ENCODE measurements at regions not wholly inside any gene's neighbourhood (a gene's known extent, or its start where the extent isn't known, plus 50 kb on each side); places are given as distances from the start of the nearest gene placed in this dataset.

GRCh38 chr5:158074992-158075769 is 216.2 kb upstream of the CLINT1 start:
- peak overlapping the region; percentile 43 for H3K4me3 ChIP-seq (ENCODE audit: low read length)
- DNase-seq (ENCODE audit: low read depth), result no peak
- peak; percentile 94 for TF ChIP-seq CTCF (conservative IDR thresholded peaks at IDR 0.05; ENCODE audit: low read depth, low read length)

- TF ChIP-seq CTCF (conservative IDR thresholded peaks at IDR 0.05; ENCODE audit: low read depth, low read length), result no peak
- DNase-seq (ENCODE audit: low read depth), result no peak
- H3K4me3 ChIP-seq (ENCODE audit: low read length), result no peak overlapping the region
Observed at GRCh38 chr5:158074597-158074991, 215.6 kb upstream of the CLINT1 start.

GRCh38 chr5:158070859-158071258 is 211.9 kb upstream of the CLINT1 start:
- no peak overlapping the region for H3K4me3 ChIP-seq (ENCODE audit: low read length)
- no peak for DNase-seq (ENCODE audit: low read depth)
- TF ChIP-seq CTCF (conservative IDR thresholded peaks at IDR 0.05; ENCODE audit: low read depth, low read length), result no peak

- DNase-seq (ENCODE audit: low read depth), result no peak
- TF ChIP-seq CTCF (conservative IDR thresholded peaks at IDR 0.05; ENCODE audit: low read depth, low read length), result no peak
- no peak overlapping the region for H3K4me3 ChIP-seq (ENCODE audit: low read length)
Observed at GRCh38 chr5:158069838-158070237, 210.9 kb upstream of the CLINT1 start.

GRCh38 chr5:158068964-158069363 is 210.0 kb upstream of the CLINT1 start:
- TF ChIP-seq CTCF (conservative IDR thresholded peaks at IDR 0.05; ENCODE audit: low read depth, low read length), result no peak
- DNase-seq (ENCODE audit: low read depth), result no peak
- H3K4me3 ChIP-seq (ENCODE audit: low read length), result no peak overlapping the region

GRCh38 chr5:158066076-158066475 is 207.1 kb upstream of the CLINT1 start:
- no peak for TF ChIP-seq CTCF (conservative IDR thresholded peaks at IDR 0.05; ENCODE audit: low read depth, low read length)
- H3K4me3 ChIP-seq (ENCODE audit: low read length), result no peak overlapping the region
- no peak for DNase-seq (ENCODE audit: low read depth)

All from retinal pigment epithelial cell (primary cell).